Small intestine (tissue), 7 donors: ENCODE measurements at regions not wholly inside any gene's neighbourhood (a gene's known extent, or its start where the extent isn't known, plus 50 kb on each side); places are given as distances from the start of the nearest gene placed in this dataset.

ENCODE experiments used
- DNase-seq, 2 donors: peaks; one replicate each; pipeline versions ENCODE4 v3.0.0 to v3.0.0-alpha.2; 2013
- FAIRE-seq: peaks from 2 replicates; lab custom pipeline; 2012; peaks lifted over from hg19 to GRCh38; lab: Jason Lieb, UNC
- H3K27ac ChIP-seq, 3 donors: one replicate each; pipeline ENCODE4 v1.5.1; 2013; ENCODE audit warnings: low read length in 2 of 3, mild to moderate bottlenecking in 2 of 3, control low read depth in 1 of 3, inconsistent platforms in 1 of 3, low read depth in 1 of 3, moderate library complexity in 1 of 3
- H3K27me3 ChIP-seq, 3 donors: one replicate each; pipeline ENCODE4 v1.6.1; 2013; ENCODE audit warnings: low read length in 3 of 3, inconsistent platforms in 1 of 3; ENCODE audit not compliant: control insufficient read depth in 3 of 3, insufficient read depth in 3 of 3
- H3K36me3 ChIP-seq, 3 donors: one replicate each; pipeline ENCODE4 v1.6.1; 2013; ENCODE audit warnings: low read length in 3 of 3, inconsistent platforms in 1 of 3, low read depth in 1 of 3, mild to moderate bottlenecking in 1 of 3, moderate library complexity in 1 of 3; ENCODE audit not compliant: control insufficient read depth in 3 of 3, insufficient read depth in 2 of 3
- H3K4me1 ChIP-seq, 3 donors: one replicate each; pipeline ENCODE4 v1.6.1; 2013; ENCODE audit warnings: low read length in 2 of 3, inconsistent platforms in 1 of 3, low read depth in 1 of 3, mild to moderate bottlenecking in 1 of 3, moderate library complexity in 1 of 3; ENCODE audit not compliant: control insufficient read depth in 3 of 3, insufficient read depth in 2 of 3
- H3K4me3 ChIP-seq, 3 donors: one replicate each; pipeline ENCODE4 v1.5.1; 2013; ENCODE audit warnings: low read length in 3 of 3, control low read depth in 1 of 3, inconsistent platforms in 1 of 3, low read depth in 1 of 3, mild to moderate bottlenecking in 1 of 3, moderate library complexity in 1 of 3
- H3K9me3 ChIP-seq, 2 donors: one replicate each; pipeline ENCODE4 v1.6.1; 2013; ENCODE audit warnings: low read depth in 1 of 2, low read length in 1 of 2; ENCODE audit not compliant: control insufficient read depth in 2 of 2, insufficient read depth in 1 of 2
- WGBS, 3 donors: extraction: QIAGEN DNeasy Blood & Tissue Kit; methylation state at CpG; one replicate each; pipeline ENCODE4 v1.1.7; 2013; 5-methylcytosine and 5-hydroxymethylcytosine counted together
- donor health status: healthy with polysubstance abuse.
- donor health status: control.
- donor health status: control.
- donor health status: Bipolar disorder and iron deficiency.
- donor health status: healthy.

- WGBS, 3 donors = 81 to 86% (median 82%) methylated on average over 6 of the region's 6 CpGs
- Histone ChIP-seq H3K4me1 (peaks cover 0 to 6% (median 0%) of the 10 kb centered on the region in 3 donors), H3K27ac (no peak overlapping the region), H3K36me3 (no peaks in the 10 kb centered on the region), H3K4me3 (no peak overlapping the region), H3K27me3 (no peaks in the 10 kb centered on the region), H3K9me3 (no peaks in the 10 kb centered on the region)
- no peak for FAIRE-seq
- no peak for DNase-seq
These were observed 169.3 kb upstream of the USP25 start for GRCh38 chr21:15560383-15561056.

DNA sequence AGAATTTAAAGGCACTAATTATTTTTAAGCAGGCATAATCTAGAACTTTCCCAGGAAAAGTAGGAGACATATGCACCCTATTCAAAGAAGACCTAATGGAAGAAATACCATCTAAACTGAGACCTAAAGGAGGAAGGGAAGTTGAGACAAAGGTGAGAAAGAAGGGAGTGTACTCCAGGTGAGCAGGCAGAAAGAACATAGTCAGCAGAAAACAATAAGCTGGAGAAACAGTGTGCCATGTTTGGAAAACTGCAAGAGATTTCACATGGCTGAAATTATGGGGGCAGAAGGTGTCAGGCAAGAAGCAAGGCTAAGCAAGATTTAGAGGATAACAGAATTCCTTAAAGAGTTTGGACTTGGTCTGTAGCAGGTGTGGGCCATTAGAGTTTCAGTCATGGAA, 167.0 kb upstream of the USP25 start:
- Histone ChIP-seq H3K27ac (no peak overlapping the region), H3K4me1 (peaks cover 0 to 6% (median 0%) of the 10 kb centered on the region in 3 donors), H3K4me3 (no peak overlapping the region), H3K9me3 (no peaks in the 10 kb centered on the region), H3K27me3 (no peaks in the 10 kb centered on the region), H3K36me3 (no peaks in the 10 kb centered on the region)
- FAIRE-seq = no peak
- no peak for DNase-seq

DNA sequence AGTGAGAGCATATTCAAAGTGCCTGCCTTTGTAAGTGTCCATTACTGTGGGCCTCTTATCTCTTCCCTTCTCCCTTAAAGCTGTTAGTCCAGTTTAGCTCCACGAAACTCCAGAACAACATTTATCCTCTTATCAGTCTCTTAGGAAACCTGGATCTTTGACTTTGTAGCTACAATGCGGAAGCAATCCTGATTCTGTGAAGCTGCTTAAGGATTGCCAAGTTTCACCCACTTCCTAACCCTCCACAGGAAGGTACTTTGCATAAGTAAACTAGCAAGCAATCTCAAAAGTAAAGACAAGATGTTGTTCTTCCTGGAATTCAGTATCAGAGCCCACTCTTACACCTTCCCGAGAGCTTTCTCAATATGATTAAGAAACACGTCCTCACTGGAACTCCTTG, 164.9 kb upstream of the USP25 start:
- FAIRE-seq (no peak), DNase-seq (peak; percentile 42 to 83)
- Histone ChIP-seq H3K4me3 (no peak overlapping the region), H3K4me1 (peaks cover 0 to 6% (median 0%) of the 10 kb centered on the region in 3 donors), H3K27ac (peak overlapping the region in 1 of 3 donors; percentile 66), H3K27me3 (no peaks in the 10 kb centered on the region), H3K9me3 (no peaks in the 10 kb centered on the region), H3K36me3 (no peaks in the 10 kb centered on the region)
- 15 to 47% (median 32%) methylated on average over 4 of the region's 4 CpGs for WGBS, 3 donors

- FAIRE-seq (no peak), DNase-seq (no peak)
- H3K36me3 ChIP-seq = no peaks in the 10 kb centered on the region
- H3K4me3 ChIP-seq = no peak overlapping the region
- H3K27me3 ChIP-seq = no peaks in the 10 kb centered on the region
- no peaks in the 10 kb centered on the region for H3K9me3 ChIP-seq
- H3K4me1 ChIP-seq = peaks cover 0 to 6% (median 0%) of the 10 kb centered on the region in 3 donors
- WGBS, 3 donors = 63 to 76% (median 63%) methylated on average over 1 of the region's 1 CpG
- H3K27ac ChIP-seq = no peak overlapping the region
These were observed 163.1 kb upstream of the USP25 start for GRCh38 chr21:15566703-15567102.

- H3K36me3 ChIP-seq = no peaks in the 10 kb centered on the region
- FAIRE-seq = no peak
These were observed 162.6 kb upstream of the USP25 start for GRCh38 chr21:15567191-15567590.

DNA sequence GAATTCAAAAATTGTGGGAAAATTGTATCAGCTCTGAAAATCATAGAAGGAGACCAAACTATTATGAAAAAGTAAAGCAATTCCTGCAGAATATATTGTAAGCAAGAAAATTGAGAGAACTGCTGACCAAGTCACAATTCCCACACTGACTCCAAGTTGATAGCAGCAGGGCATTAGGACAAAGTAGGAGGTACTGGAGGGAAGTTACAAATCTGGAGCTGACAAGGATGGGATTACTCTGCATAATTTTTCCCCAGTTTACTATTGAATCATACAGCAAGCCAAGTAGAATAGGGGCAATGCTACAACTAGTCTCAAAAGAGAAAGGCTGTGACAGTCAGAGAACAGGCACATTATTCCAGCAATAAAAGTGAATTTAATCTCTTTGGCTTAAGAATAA, 161.3 kb upstream of the USP25 start:
- FAIRE-seq = no peak
- no peaks in the 10 kb centered on the region for H3K9me3 ChIP-seq
- H3K4me1 ChIP-seq = peaks cover 0 to 6% (median 0%) of the 10 kb centered on the region in 3 donors
- H3K36me3 ChIP-seq = no peaks in the 10 kb centered on the region
- DNase-seq = peak in 1 of 2 donors; percentile 52
- no peaks in the 10 kb centered on the region for H3K27me3 ChIP-seq
- H3K4me3 ChIP-seq = no peak overlapping the region
- H3K27ac ChIP-seq = no peak overlapping the region

More at GRCh38 chr21:15567191-15567590, 162.6 kb upstream of the USP25 start:
- H3K27ac ChIP-seq = no peak overlapping the region
- DNase-seq = no peak
- no peaks in the 10 kb centered on the region for H3K27me3 ChIP-seq
- peaks cover 0 to 6% (median 0%) of the 10 kb centered on the region in 3 donors for H3K4me1 ChIP-seq
- H3K9me3 ChIP-seq = no peaks in the 10 kb centered on the region
- H3K4me3 ChIP-seq = no peak overlapping the region

DNA sequence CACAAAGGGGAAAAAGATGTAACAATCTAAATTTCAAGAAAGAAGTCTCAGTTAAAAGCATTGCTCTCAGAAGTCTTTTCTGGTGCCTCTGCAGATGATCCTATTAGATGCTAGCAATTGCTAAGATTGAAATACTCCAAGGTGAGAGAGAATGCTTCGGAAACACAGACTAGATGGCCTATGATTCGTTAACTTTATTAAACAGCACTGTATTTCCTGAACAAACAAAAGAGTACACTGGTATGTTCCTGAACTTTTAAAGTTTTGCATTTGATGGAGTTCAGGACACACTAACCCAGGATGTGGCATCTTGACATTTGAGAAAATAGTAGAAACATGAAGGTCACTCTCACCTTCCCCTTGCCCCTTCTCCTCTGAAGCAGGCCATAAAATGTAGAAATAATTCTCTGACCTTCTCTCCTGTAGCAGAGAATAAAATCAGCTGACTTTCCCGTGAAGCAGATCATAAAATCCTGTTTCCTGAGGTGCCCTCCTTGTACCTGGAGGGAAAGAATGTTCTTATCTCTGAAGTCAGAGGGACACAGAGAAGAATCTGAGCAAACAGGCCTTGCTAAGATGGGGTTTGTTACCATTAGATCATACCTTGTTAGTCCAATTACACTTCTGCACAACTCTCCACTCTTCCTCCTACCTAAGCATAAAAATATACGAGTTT, 142.9 kb upstream of the USP25 start:
- no peak for FAIRE-seq

GRCh38 chr21:15592271-15592860, 137.4 kb upstream of the USP25 start:
- Histone ChIP-seq H3K9me3 (no peaks in the 10 kb centered on the region), H3K4me1 (peaks cover 0 to 4% (median 0%) of the 10 kb centered on the region in 3 donors), H3K4me3 (no peak overlapping the region), H3K36me3 (no peaks in the 10 kb centered on the region), H3K27me3 (no peaks in the 10 kb centered on the region), H3K27ac (no peak overlapping the region)
- peak; percentile 54 to 74 for DNase-seq
- peak; percentile 61 for FAIRE-seq
- 14 to 22% (median 20%) methylated on average over 5 of the region's 5 CpGs for WGBS, 3 donors

More for the DNA sequence above, 142.9 kb upstream of the USP25 start:
- DNase-seq = peak in 1 of 2 donors; percentile 87
- Histone ChIP-seq H3K27ac (peak overlapping the region in 1 of 3 donors; percentile 59), H3K4me3 (no peak overlapping the region), H3K27me3 (no peaks in the 10 kb centered on the region), H3K4me1 (peaks cover 0 to 12% (median 0%) of the 10 kb centered on the region in 3 donors), H3K36me3 (no peaks in the 10 kb centered on the region), H3K9me3 (peaks cover 0 to 1% of the 10 kb centered on the region in 2 donors)
- 41 to 69% (median 65%) methylated on average over 4 of the region's 4 CpGs for WGBS, 3 donors
